SU-DHL-6 (cell line): ENCODE measurements at regions not wholly inside any gene's neighbourhood (a gene's known extent, or its start where the extent isn't known, plus 50 kb on each side); places are given as distances from the start of the nearest gene placed in this dataset.

Experiments
- H2AFZ ChIP-seq: fragments of 200-600 bp; sonication (generic); 2 replicates; pipeline ENCODE4 v1.6.1; 2014; ENCODE audit warnings: low read depth, mild to moderate bottlenecking, moderate library complexity, mixed read lengths, antibody characterized with exemption, low read length; ENCODE audit not compliant: severe bottlenecking
- H3F3A ChIP-seq: fragments of 200-600 bp; shearing (Covaris generic); 2 replicates; pipeline ENCODE4 v1.6.0; 2016; ENCODE audit warnings: antibody characterized with exemption, mild to moderate bottlenecking; ENCODE audit not compliant: insufficient read depth
- H3K27ac ChIP-seq: fragments of 200-600 bp; sonication (generic); 2 replicates; pipeline ENCODE4 v1.5.1; 2016; ENCODE audit warnings: low read depth, mild to moderate bottlenecking, low read length, moderate library complexity, mixed read lengths
- H3K27me3 ChIP-seq: fragments of 200-600 bp; sonication (generic), shearing (Covaris generic); 2 replicates; pipeline ENCODE4 v1.6.0; 2014; ENCODE audit warnings: mild to moderate bottlenecking, low read length
- H3K36me3 ChIP-seq: fragments of 200-600 bp; sonication (generic); 2 replicates; pipeline ENCODE4 v1.6.1; 2014; ENCODE audit warnings: mild to moderate bottlenecking, low read length, mixed read lengths
- H3K4me2 ChIP-seq: fragments of 300-600, 200-600 bp; shearing (Covaris generic), sonication (generic); 2 replicates; pipeline ENCODE4 v1.6.0; 2014; ENCODE audit warnings: low read length, low read depth, mild to moderate bottlenecking; ENCODE audit not compliant: poor library complexity, severe bottlenecking
- H3K4me3 ChIP-seq: fragments of 200-600 bp; sonication (generic); 2 replicates; pipeline ENCODE4 v1.5.1; 2014; ENCODE audit warnings: antibody characterized with exemption, low read length, mild to moderate bottlenecking, mixed read lengths; ENCODE audit not compliant: insufficient read depth, poor library complexity, severe bottlenecking
- H3K79me2 ChIP-seq: fragments of 200-600 bp; sonication (generic); 2 replicates; pipeline ENCODE4 v1.6.1; 2014; ENCODE audit warnings: mild to moderate bottlenecking, low read length, moderate library complexity; ENCODE audit not compliant: insufficient read depth
- H3K9ac ChIP-seq: fragments of 200-600 bp; sonication (generic); 2 replicates; pipeline ENCODE4 v1.7.0; 2014; ENCODE audit warnings: mild to moderate bottlenecking, low read length
- H3K9me2 ChIP-seq: fragments of 200-600 bp; sonication (generic); replicated peaks from 2 replicates; pipeline ENCODE4 v1.6.1; 2014; ENCODE audit warnings: low read length; ENCODE audit not compliant: insufficient read depth
- H3K9me3 ChIP-seq: fragments of 200-600 bp; sonication (generic); 2 replicates; pipeline ENCODE4 v1.6.1; 2014; ENCODE audit warnings: low read length, mixed read lengths; ENCODE audit not compliant: insufficient read depth
- H4K20me1 ChIP-seq: fragments of 200-600 bp; sonication (generic); 2 replicates; pipeline ENCODE4 v1.6.1; 2014; ENCODE audit warnings: low read depth, mild to moderate bottlenecking, antibody characterized with exemption, low read length, moderate library complexity, mixed read lengths
- CTCF ChIP-seq: fragments of 200-600 bp; sonication (generic); IDR thresholded peaks from one replicate; pipeline ENCODE4 v1.5.1; 2017; ENCODE audit warnings: antibody characterized with exemption, mild to moderate bottlenecking, low read length, moderate library complexity; ENCODE audit not compliant: insufficient read depth, poor library complexity, severe bottlenecking
- EZH2phosphoT487 ChIP-seq: fragments of 200-600 bp; sonication (generic), shearing (Covaris generic); conservative IDR thresholded peaks from 2 replicates; pipeline ENCODE4 v1.6.1; 2018; ENCODE audit warnings: mild to moderate bottlenecking, antibody characterized with exemption, low read length, moderate library complexity, mixed read lengths

- H3K27me3 ChIP-seq, result no peaks in the 10 kb centered on the region
- H3K9me3 ChIP-seq, result no peaks in the 10 kb centered on the region
- no peak overlapping the region for H3K9ac ChIP-seq
- no peak overlapping the region for H2AFZ ChIP-seq
- no peaks in the 10 kb centered on the region for H4K20me1 ChIP-seq
- no peaks in the 10 kb centered on the region for H3K79me2 ChIP-seq
- no peak for TF ChIP-seq EZH2phosphoT487
- no peak for TF ChIP-seq CTCF
- no peaks in the 10 kb centered on the region for H3F3A ChIP-seq
- H3K4me3 ChIP-seq, result no peak overlapping the region
- H3K9me2 ChIP-seq, result no peaks in the 10 kb centered on the region
- H3K27ac ChIP-seq, result no peak overlapping the region
- no peaks in the 10 kb centered on the region for H3K36me3 ChIP-seq
- H3K4me2 ChIP-seq, result no peak overlapping the region
These were observed 188.4 kb upstream of the SYNPR start for GRCh38 chr3:63089751-63090132.

- Histone ChIP-seq H3K36me3 (no peaks in the 10 kb centered on the region), H3K9ac (no peak overlapping the region), H3K4me3 (no peak overlapping the region), H3K9me2 (no peaks in the 10 kb centered on the region), H3K27me3 (no peaks in the 10 kb centered on the region), H3K4me2 (no peak overlapping the region), H3K79me2 (no peaks in the 10 kb centered on the region), H3K9me3 (no peaks in the 10 kb centered on the region), H3K27ac (no peak overlapping the region), H2AFZ (no peak overlapping the region), H3F3A (no peaks in the 10 kb centered on the region), H4K20me1 (no peaks in the 10 kb centered on the region)
- no peak for TF ChIP-seq EZH2phosphoT487
- TF ChIP-seq CTCF, result no peak
These were observed 187.5 kb upstream of the SYNPR start for GRCh38 chr3:63090656-63091055.

GRCh38 chr3:63092515-63092914 is 185.6 kb upstream of the SYNPR start:
- no peaks in the 10 kb centered on the region for H3K36me3 ChIP-seq
- no peak overlapping the region for H3K9ac ChIP-seq
- H3K79me2 ChIP-seq, result no peaks in the 10 kb centered on the region
- H3K27ac ChIP-seq, result no peak overlapping the region
- H3F3A ChIP-seq, result no peaks in the 10 kb centered on the region
- H2AFZ ChIP-seq, result no peak overlapping the region
- no peaks in the 10 kb centered on the region for H3K9me2 ChIP-seq
- H3K4me3 ChIP-seq, result no peak overlapping the region
- H3K9me3 ChIP-seq, result no peaks in the 10 kb centered on the region
- H3K4me2 ChIP-seq, result no peak overlapping the region
- no peaks in the 10 kb centered on the region for H4K20me1 ChIP-seq
- no peaks in the 10 kb centered on the region for H3K27me3 ChIP-seq
- no peak for TF ChIP-seq CTCF
- no peak for TF ChIP-seq EZH2phosphoT487
